ENCODE measurements at regions not wholly inside any gene's neighbourhood (a gene's known extent, or its start where the extent isn't known, plus 50 kb on each side); places are given as distances from the start of the nearest gene placed in this dataset.

DNA sequence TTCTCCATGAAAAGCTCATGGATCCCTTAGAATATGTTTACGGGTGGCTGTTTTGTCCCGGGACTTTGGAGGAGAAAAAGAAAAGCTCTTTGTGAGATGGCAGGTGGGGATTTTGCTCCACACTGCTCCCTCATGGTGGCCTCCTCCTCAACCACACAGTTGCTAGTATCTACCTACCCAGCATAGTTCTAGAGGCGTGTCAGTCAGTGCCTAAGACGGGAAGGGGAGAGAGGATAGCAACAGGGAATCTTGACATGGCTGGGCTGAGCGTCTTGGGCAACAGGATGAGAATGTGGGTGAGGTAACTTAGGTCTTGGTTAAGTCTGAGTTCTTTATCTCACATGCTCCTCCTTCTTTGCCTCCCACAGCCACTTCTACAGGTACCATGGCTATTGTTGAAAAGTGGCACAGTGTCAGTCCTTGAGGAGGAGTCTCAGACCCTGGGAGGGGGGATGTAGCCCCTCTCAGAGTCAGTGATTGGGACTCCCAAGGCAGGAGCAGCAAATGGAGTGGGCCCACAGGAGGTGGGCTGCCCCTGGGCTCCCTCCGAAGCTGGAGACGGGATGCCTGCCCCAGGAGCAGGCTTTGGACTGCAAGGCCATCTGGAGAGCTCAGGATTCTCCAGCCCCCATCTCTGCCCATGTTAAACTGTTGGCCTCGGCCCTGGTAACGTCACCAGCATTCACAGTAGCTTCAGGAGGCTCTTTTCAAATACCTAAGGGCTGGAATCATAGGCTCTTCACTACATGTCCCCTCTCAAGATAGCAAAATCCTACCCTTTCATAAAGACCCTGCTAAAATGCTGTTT, 75.4 kb downstream of the TENT5C start:
- no peak for TF ChIP-seq EZH2 (IDR thresholded peaks at IDR 0.05; ENCODE audit: borderline replicate concordance, insufficient read depth, low read length, poor library complexity, severe bottlenecking)
- TF ChIP-seq MXI1 (conservative IDR thresholded peaks at IDR 0.05; ENCODE audit: poor library complexity, severe bottlenecking): no peak
- TF ChIP-seq, protein P1, sequence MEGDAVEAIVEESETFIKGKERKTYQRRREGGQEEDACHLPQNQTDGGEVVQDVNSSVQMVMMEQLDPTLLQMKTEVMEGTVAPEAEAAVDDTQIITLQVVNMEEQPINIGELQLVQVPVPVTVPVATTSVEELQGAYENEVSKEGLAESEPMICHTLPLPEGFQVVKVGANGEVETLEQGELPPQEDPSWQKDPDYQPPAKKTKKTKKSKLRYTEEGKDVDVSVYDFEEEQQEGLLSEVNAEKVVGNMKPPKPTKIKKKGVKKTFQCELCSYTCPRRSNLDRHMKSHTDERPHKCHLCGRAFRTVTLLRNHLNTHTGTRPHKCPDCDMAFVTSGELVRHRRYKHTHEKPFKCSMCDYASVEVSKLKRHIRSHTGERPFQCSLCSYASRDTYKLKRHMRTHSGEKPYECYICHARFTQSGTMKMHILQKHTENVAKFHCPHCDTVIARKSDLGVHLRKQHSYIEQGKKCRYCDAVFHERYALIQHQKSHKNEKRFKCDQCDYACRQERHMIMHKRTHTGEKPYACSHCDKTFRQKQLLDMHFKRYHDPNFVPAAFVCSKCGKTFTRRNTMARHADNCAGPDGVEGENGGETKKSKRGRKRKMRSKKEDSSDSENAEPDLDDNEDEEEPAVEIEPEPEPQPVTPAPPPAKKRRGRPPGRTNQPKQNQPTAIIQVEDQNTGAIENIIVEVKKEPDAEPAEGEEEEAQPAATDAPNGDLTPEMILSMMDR (IDR thresholded peaks at IDR 0.05; ENCODE audit: poor library complexity, severe bottlenecking): no peak
- TF ChIP-seq TAF1 (IDR thresholded peaks at IDR 0.05; ENCODE audit: low read depth): no peak
- no peak for TF ChIP-seq SMC3 (conservative IDR thresholded peaks at IDR 0.05; ENCODE audit: poor library complexity)
- TF ChIP-seq EP300 (conservative IDR thresholded peaks at IDR 0.05; ENCODE audit: poor library complexity, severe bottlenecking): no peak
- no peak for TF ChIP-seq POLR2AphosphoS5 (IDR thresholded peaks at IDR 0.05)
